Neural progenitor cell (in vitro differentiated cells): ENCODE measurements at regions not wholly inside any gene's neighbourhood (a gene's known extent, or its start where the extent isn't known, plus 50 kb on each side); places are given as distances from the start of the nearest gene placed in this dataset.

Experiments
- EZH2 ChIP-seq: fragments of 200-600 bp; sonication (generic); IDR thresholded peaks from 2 replicates; pipeline ENCODE4 v1.6.1; 2017; ENCODE audit warnings: antibody characterized with exemption, mild to moderate bottlenecking, moderate library complexity
- TF ChIP-seq, protein P1 (sequence below): fragments of 200-600 bp; sonication (generic); IDR thresholded peaks from 2 replicates; pipeline ENCODE4 v1.5.1; 2017; ENCODE audit warnings: antibody characterized with exemption, mild to moderate bottlenecking

GRCh38 chr15:66876731-66877476 lies 174.9 kb downstream of the SMAD6 start:
- TF ChIP-seq, protein P1, sequence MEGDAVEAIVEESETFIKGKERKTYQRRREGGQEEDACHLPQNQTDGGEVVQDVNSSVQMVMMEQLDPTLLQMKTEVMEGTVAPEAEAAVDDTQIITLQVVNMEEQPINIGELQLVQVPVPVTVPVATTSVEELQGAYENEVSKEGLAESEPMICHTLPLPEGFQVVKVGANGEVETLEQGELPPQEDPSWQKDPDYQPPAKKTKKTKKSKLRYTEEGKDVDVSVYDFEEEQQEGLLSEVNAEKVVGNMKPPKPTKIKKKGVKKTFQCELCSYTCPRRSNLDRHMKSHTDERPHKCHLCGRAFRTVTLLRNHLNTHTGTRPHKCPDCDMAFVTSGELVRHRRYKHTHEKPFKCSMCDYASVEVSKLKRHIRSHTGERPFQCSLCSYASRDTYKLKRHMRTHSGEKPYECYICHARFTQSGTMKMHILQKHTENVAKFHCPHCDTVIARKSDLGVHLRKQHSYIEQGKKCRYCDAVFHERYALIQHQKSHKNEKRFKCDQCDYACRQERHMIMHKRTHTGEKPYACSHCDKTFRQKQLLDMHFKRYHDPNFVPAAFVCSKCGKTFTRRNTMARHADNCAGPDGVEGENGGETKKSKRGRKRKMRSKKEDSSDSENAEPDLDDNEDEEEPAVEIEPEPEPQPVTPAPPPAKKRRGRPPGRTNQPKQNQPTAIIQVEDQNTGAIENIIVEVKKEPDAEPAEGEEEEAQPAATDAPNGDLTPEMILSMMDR, result no peak
- no peak for TF ChIP-seq EZH2
